GM20000 (cell line): ENCODE measurements at regions not wholly inside any gene's neighbourhood (a gene's known extent, or its start where the extent isn't known, plus 50 kb on each side); places are given as distances from the start of the nearest gene placed in this dataset.
"Not testable (repeated sequence)": the region's sequence is repeated elsewhere in the genome, so short reads cannot be mapped to it uniquely, and the experiment has no call there.

Experiments
- DNase-seq: peaks from one replicate; pipeline ENCODE4 v3.0.0; 2012; ENCODE audit warnings: low spot score
- TF ChIP-seq, protein P1 (sequence below): IDR thresholded peaks from 2 replicates; pipeline ENCODE4 v1.5.1; 2012; ENCODE audit warnings: mild to moderate bottlenecking, control low read depth; ENCODE audit errors: extremely low read depth, missing control alignments

GRCh38 chr11:12600829-12601228 lies 73.4 kb upstream of the TEAD1 start:
- DNase-seq: no peak
- TF ChIP-seq, protein P1, sequence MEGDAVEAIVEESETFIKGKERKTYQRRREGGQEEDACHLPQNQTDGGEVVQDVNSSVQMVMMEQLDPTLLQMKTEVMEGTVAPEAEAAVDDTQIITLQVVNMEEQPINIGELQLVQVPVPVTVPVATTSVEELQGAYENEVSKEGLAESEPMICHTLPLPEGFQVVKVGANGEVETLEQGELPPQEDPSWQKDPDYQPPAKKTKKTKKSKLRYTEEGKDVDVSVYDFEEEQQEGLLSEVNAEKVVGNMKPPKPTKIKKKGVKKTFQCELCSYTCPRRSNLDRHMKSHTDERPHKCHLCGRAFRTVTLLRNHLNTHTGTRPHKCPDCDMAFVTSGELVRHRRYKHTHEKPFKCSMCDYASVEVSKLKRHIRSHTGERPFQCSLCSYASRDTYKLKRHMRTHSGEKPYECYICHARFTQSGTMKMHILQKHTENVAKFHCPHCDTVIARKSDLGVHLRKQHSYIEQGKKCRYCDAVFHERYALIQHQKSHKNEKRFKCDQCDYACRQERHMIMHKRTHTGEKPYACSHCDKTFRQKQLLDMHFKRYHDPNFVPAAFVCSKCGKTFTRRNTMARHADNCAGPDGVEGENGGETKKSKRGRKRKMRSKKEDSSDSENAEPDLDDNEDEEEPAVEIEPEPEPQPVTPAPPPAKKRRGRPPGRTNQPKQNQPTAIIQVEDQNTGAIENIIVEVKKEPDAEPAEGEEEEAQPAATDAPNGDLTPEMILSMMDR: no peak

GRCh38 chr11:12602421-12602820 lies 71.8 kb upstream of the TEAD1 start:
- TF ChIP-seq, protein P1: no peak
- DNase-seq: no peak

GRCh38 chr11:12603143-12604088 lies 70.8 kb upstream of the TEAD1 start:
- TF ChIP-seq, protein P1: no peak

GRCh38 chr11:12604557-12605153 lies 69.6 kb upstream of the TEAD1 start:
- TF ChIP-seq, protein P1: no peak
- DNase-seq: no peak

More at GRCh38 chr11:12603143-12604088, 70.8 kb upstream of the TEAD1 start:
- DNase-seq: no peak

- DNase-seq: no peak
- TF ChIP-seq, protein P1: no peak
Observed at GRCh38 chr11:12606597-12606996, 67.6 kb upstream of the TEAD1 start.

DNA sequence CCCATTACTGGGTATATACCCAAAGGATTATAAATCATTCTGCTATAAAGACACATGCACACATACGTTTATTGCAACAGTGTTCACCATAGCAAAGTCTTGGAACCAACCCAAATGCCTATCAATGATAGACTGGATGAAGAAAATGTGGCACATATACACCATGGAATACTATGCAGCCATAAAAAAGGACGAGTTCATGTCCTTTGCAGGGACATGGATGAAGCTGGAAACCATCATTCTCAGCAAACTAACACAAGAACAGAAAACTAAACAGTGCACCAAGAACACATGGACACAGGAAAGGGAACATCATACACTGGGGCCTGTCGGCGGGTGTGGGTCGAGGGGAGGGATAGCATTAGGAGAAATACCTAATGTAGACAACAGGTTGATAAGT lies 65.5 kb upstream of the TEAD1 start:
- DNase-seq: not testable (repeated sequence)

GRCh38 chr11:12611352-12611751 lies 62.9 kb upstream of the TEAD1 start:
- DNase-seq: no peak
- TF ChIP-seq, protein P1: no peak
